ENCODE measurements at regions not wholly inside any gene's neighbourhood (a gene's known extent, or its start where the extent isn't known, plus 50 kb on each side); places are given as distances from the start of the nearest gene placed in this dataset.

- no peak for TF ChIP-seq CTCF (IDR thresholded peaks at IDR 0.05; ENCODE audit: low read depth, low read length)
- Histone ChIP-seq H3K27me3 (ENCODE audit: control insufficient read depth, insufficient read depth, low read length) (no peaks in the 10 kb centered on the region), H3K27ac (ENCODE audit: low read depth, low read length) (no peak overlapping the region), H3K4me3 (ENCODE audit: low read depth, low read length) (no peak overlapping the region), H3K9me3 (ENCODE audit: control insufficient read depth, insufficient read depth, low read length) (no peaks in the 10 kb centered on the region)
- no peak for DNase-seq (ENCODE audit: low read depth, low spot score)
- ChIA-PET POLR2A (no interaction called here), CTCF (no interaction called here)
Measured at GRCh38 chr7:46290374-46291049, 369.4 kb upstream of the IGFBP3 start.

- Histone ChIP-seq H3K9me3 (ENCODE audit: control insufficient read depth, insufficient read depth, low read length) (no peaks in the 10 kb centered on the region), H3K27me3 (ENCODE audit: control insufficient read depth, insufficient read depth, low read length) (no peaks in the 10 kb centered on the region), H3K27ac (ENCODE audit: low read depth, low read length) (no peak overlapping the region), H3K4me3 (ENCODE audit: low read depth, low read length) (no peak overlapping the region)
- ChIA-PET POLR2A (no interaction called here), CTCF (interaction anchor here (1.5 kb wide), 1 partner anchor 366 kb away, joined by 5 read pairs; no protein-coding TSS in a partner anchor)
- no peak for TF ChIP-seq CTCF (IDR thresholded peaks at IDR 0.05; ENCODE audit: low read depth, low read length)
- no peak for DNase-seq (ENCODE audit: low read depth, low spot score)
Measured at GRCh38 chr7:46288861-46289260, 367.8 kb upstream of the IGFBP3 start.

GRCh38 chr7:46288010-46288409 is 366.9 kb upstream of the IGFBP3 start:
- H3K9me3 ChIP-seq (ENCODE audit: control insufficient read depth, insufficient read depth, low read length), result no peaks in the 10 kb centered on the region
- H3K4me3 ChIP-seq (ENCODE audit: low read depth, low read length), result no peak overlapping the region
- H3K27me3 ChIP-seq (ENCODE audit: control insufficient read depth, insufficient read depth, low read length), result no peaks in the 10 kb centered on the region
- TF ChIP-seq CTCF (IDR thresholded peaks at IDR 0.05; ENCODE audit: low read depth, low read length), result no peak
- ChIA-PET CTCF (interaction anchor here (1.5 kb wide), 1 partner anchor 365 kb away, joined by 5 read pairs; no protein-coding TSS in a partner anchor), POLR2A (no interaction called here)
- no peak for DNase-seq (ENCODE audit: low read depth, low spot score)
- no peak overlapping the region for H3K27ac ChIP-seq (ENCODE audit: low read depth, low read length)

- Histone ChIP-seq H3K9me3 (ENCODE audit: control insufficient read depth, insufficient read depth, low read length) (no peaks in the 10 kb centered on the region), H3K27ac (ENCODE audit: low read depth, low read length) (no peak overlapping the region), H3K27me3 (ENCODE audit: control insufficient read depth, insufficient read depth, low read length) (no peaks in the 10 kb centered on the region), H3K4me3 (ENCODE audit: low read depth, low read length) (no peak overlapping the region)
- DNase-seq (ENCODE audit: low read depth, low spot score), result no peak
- ChIA-PET POLR2A (no interaction called here), CTCF (interaction anchor here (1.0 to 3.2 kb wide), 2 partner anchors 13 to 364 kb away, joined by 3 to 19 read pairs; no protein-coding TSS in a partner anchor)
- TF ChIP-seq CTCF (IDR thresholded peaks at IDR 0.05; ENCODE audit: low read depth, low read length), result no peak
Measured at GRCh38 chr7:46286957-46287356, 365.9 kb upstream of the IGFBP3 start.

GRCh38 chr7:46286356-46286755 is 365.3 kb upstream of the IGFBP3 start:
- ChIA-PET POLR2A (no interaction called here), CTCF (interaction anchor here (0.6 to 3.2 kb wide), 3 partner anchors 13 to 364 kb away, joined by 3 to 19 read pairs (median 3); no protein-coding TSS in a partner anchor)
- no peak for TF ChIP-seq CTCF (IDR thresholded peaks at IDR 0.05; ENCODE audit: low read depth, low read length)
- Histone ChIP-seq H3K27me3 (ENCODE audit: control insufficient read depth, insufficient read depth, low read length) (no peaks in the 10 kb centered on the region), H3K27ac (ENCODE audit: low read depth, low read length) (no peak overlapping the region), H3K4me3 (ENCODE audit: low read depth, low read length) (no peak overlapping the region), H3K9me3 (ENCODE audit: control insufficient read depth, insufficient read depth, low read length) (no peaks in the 10 kb centered on the region)
- DNase-seq (ENCODE audit: low read depth, low spot score), result no peak
